Neural crest cell (in vitro differentiated cells): ENCODE measurements at regions not wholly inside any gene's neighbourhood (a gene's known extent, or its start where the extent isn't known, plus 50 kb on each side); places are given as distances from the start of the nearest gene placed in this dataset.

ENCODE experiments used
- DNase-seq: peaks from one replicate; pipeline ENCODE4 v3.0.0; 2021; ENCODE audit warnings: low read depth, mixed read lengths, low spot score
- H3K27ac Mint-ChIP-seq: one replicate; pipeline ENCODE4 v1.8.0; 2021; ENCODE audit warnings: mild to moderate bottlenecking, mixed read lengths; ENCODE audit not compliant: unreplicated experiment
- H3K27me3 Mint-ChIP-seq: 2 replicates; pipeline ENCODE4 v1.8.0; 2021; ENCODE audit warnings: low read depth, mild to moderate bottlenecking, mixed read lengths
- H3K36me3 Mint-ChIP-seq: 2 replicates; pipeline ENCODE4 v1.8.0; 2021; ENCODE audit warnings: low read depth, mild to moderate bottlenecking, mixed read lengths
- H3K4me1 Mint-ChIP-seq: 2 replicates; pipeline ENCODE4 v1.8.0; 2021; ENCODE audit warnings: mixed read lengths
- H3K4me3 Mint-ChIP-seq: one replicate; pipeline ENCODE4 v1.8.0; 2021; ENCODE audit warnings: mild to moderate bottlenecking, mixed read lengths
- H3K9me3 Mint-ChIP-seq: 2 replicates; pipeline ENCODE4 v1.8.0; 2021; ENCODE audit warnings: mixed read lengths
- CTCF ChIP-seq: fragments of 200-600 bp; sonication (generic); conservative IDR thresholded peaks from 2 replicates; pipeline ENCODE4 v1.5.0; 2021; ENCODE audit warnings: antibody characterized with exemption, mild to moderate bottlenecking

GRCh38 chr16:35713762-35714650, 2254.6 kb downstream of the TP53TG3F start:
- no peak for DNase-seq
- Mint-ChIP-seq H3K27me3 (no peaks in the 10 kb centered on the region), H3K27ac (no peak overlapping the region), H3K36me3 (peaks cover 3% of the 10 kb centered on the region), H3K4me3 (no peak overlapping the region), H3K4me1 (no peaks in the 10 kb centered on the region), H3K9me3 (peaks cover 23% of the 10 kb centered on the region)
- TF ChIP-seq CTCF = no peak

GRCh38 chr16:35714665-35715064, 2255.3 kb downstream of the TP53TG3F start:
- Mint-ChIP-seq H3K36me3 (peaks cover 3% of the 10 kb centered on the region), H3K4me3 (no peak overlapping the region), H3K9me3 (peaks cover 28% of the 10 kb centered on the region), H3K27ac (no peak overlapping the region), H3K27me3 (no peaks in the 10 kb centered on the region), H3K4me1 (no peaks in the 10 kb centered on the region)
- DNase-seq = no peak
- TF ChIP-seq CTCF = no peak

- H3K27ac Mint-ChIP-seq = no peak overlapping the region
- no peak for DNase-seq
- peaks cover 8% of the 10 kb centered on the region for H3K36me3 Mint-ChIP-seq
- no peaks in the 10 kb centered on the region for H3K4me1 Mint-ChIP-seq
- H3K9me3 Mint-ChIP-seq = peaks cover 23% of the 10 kb centered on the region
- H3K27me3 Mint-ChIP-seq = no peaks in the 10 kb centered on the region
- no peak overlapping the region for H3K4me3 Mint-ChIP-seq
- no peak for TF ChIP-seq CTCF
These were observed 2265.1 kb downstream of the TP53TG3F start for GRCh38 chr16:35724551-35724950.

GRCh38 chr16:35725949-35726348, 2266.5 kb downstream of the TP53TG3F start:
- no peak for TF ChIP-seq CTCF
- H3K4me1 Mint-ChIP-seq = no peaks in the 10 kb centered on the region
- no peak overlapping the region for H3K4me3 Mint-ChIP-seq
- peaks cover 30% of the 10 kb centered on the region for H3K9me3 Mint-ChIP-seq
- H3K27ac Mint-ChIP-seq = no peak overlapping the region
- H3K27me3 Mint-ChIP-seq = no peaks in the 10 kb centered on the region
- no peak for DNase-seq
- peaks cover 8% of the 10 kb centered on the region for H3K36me3 Mint-ChIP-seq

GRCh38 chr16:35730251-35730650, 2270.8 kb downstream of the TP53TG3F start:
- Mint-ChIP-seq H3K4me3 (no peak overlapping the region), H3K27me3 (no peaks in the 10 kb centered on the region), H3K36me3 (peaks cover 4% of the 10 kb centered on the region), H3K9me3 (peaks cover 31% of the 10 kb centered on the region), H3K27ac (no peak overlapping the region), H3K4me1 (no peaks in the 10 kb centered on the region)
- DNase-seq = no peak
- TF ChIP-seq CTCF = no peak
